Activated CD4-positive, alpha-beta T cell treated with anti-CD3 and anti-CD28 coated beads, Interleukin-2, Interleukin-4, amounts not matched to agents 100 ng/mL and 50 ng/mL, durations not matched to agents 16 hours and 8 hours (primary cell): ENCODE measurements at regions not wholly inside any gene's neighbourhood (a gene's known extent, or its start where the extent isn't known, plus 50 kb on each side); places are given as distances from the start of the nearest gene placed in this dataset.
"Not testable (repeated sequence)": the region's sequence is repeated elsewhere in the genome, so short reads cannot be mapped to it uniquely, and the experiment has no call there.

Experiments used
- DNase-seq: peaks from one replicate; pipeline ENCODE4 v3.0.0-alpha.2; 2020; ENCODE audit warnings: low spot score

GRCh38 chrX:74180716-74181115, 123.3 kb upstream of the ZCCHC13 start:
- DNase-seq, result no peak

- no peak for DNase-seq
These were observed 124.0 kb upstream of the ZCCHC13 start for GRCh38 chrX:74179990-74180389.

GRCh38 chrX:74179499-74179898, 124.5 kb upstream of the ZCCHC13 start:
- DNase-seq, result no peak

DNA sequence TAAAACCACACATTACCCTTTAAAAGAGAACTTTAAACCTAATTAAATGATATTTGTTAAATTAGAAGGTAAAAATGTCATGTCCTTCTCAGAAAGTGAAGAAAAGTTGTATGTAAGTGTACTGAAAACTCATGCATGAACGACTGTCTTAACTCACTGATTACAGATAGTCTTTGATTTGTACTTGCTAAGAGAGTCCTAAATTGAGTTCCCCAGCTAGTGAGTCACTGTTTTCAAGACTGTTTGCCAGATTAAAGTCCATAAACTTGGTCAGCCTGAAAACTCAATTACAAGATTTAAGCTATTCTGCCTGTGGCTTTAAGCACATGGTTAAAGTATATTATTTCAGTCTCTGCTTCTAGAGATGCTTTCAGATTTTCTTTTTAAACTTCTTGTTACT, 124.9 kb upstream of the ZCCHC13 start:
- no peak for DNase-seq

DNA sequence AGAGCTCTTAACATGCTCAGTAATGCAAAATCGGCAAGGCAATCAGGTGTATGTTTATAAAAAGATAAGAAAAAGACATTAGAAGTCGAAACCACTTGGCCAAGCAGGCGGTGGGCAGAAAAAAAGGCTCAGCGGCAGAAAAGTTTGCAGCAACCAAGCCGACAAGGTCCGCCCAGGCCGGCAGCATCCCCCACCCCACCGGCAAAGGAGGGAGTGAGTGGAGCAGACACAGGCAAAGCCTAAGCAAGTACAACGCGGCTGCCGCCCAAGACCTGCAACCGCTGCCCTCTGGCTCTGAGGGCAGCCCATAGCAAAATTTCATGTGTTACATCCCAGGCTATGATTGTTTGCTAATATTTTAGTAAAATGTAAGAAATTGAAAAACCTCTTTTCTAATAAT, 125.4 kb upstream of the ZCCHC13 start:
- no peak for DNase-seq

DNA sequence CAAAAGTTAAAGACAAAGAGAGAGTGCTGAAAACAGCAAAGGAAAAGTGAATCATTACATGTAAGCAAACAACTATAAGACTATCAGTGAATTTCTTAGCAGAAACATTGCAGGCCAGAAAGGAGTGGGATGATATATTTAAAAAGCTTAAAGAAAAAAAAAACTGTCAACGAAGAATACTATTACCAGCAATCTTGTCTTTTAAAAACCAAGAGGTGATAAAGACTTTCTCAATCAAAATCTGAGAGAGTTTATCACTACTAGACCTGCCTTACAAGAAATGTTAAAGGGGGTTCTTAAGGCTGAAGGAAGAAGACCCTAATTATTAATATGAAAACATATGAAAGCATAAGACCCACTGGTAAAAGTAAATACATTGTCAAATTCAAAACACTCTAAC, 132.5 kb upstream of the ZCCHC13 start:
- no peak for DNase-seq

- no peak for DNase-seq
These were observed 141.8 kb upstream of the ZCCHC13 start for GRCh38 chrX:74162199-74162598.

DNA sequence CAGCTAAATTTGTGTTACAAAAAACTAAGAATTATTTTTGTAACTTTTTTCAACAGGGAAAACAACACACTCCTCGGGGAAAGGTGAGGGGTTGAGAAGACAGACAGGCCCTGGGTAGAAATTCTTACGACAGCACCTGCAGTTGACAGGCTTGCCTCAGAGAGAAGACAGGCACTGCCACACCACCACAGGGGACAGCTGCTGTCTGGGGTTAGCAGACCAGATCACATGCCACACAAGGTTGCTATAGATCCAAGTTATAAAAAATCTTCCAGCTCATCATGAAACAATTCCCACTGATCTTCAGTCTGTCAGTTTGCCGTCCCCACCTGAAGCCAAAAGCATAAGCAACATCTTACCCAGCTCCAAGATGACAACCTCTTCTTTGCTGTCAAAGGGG, 143.2 kb upstream of the ZCCHC13 start:
- DNase-seq, result no peak

GRCh38 chrX:74160358-74160757, 143.6 kb upstream of the ZCCHC13 start:
- no peak for DNase-seq

DNA sequence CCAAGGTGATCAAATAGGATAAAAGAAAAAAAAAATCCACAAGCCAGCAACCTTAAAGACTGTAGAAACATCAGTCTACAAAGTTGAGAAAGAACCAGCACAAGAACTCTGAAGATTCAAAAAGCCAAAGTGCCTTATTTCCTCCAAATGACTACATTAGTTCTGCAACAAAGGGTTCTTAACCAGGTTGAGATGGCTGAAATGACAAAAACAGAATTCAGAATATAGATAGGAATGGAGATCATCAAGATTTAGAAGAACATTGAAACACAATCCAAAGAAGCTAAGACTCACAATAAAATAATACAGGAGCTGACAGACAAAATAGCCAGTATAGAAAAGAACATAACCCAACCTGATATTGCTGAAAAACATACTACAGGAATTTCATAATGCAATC, 156.5 kb upstream of the ZCCHC13 start:
- no peak for DNase-seq

- DNase-seq, result no peak
These were observed 165.0 kb upstream of the ZCCHC13 start for GRCh38 chrX:74138943-74139342.

DNA sequence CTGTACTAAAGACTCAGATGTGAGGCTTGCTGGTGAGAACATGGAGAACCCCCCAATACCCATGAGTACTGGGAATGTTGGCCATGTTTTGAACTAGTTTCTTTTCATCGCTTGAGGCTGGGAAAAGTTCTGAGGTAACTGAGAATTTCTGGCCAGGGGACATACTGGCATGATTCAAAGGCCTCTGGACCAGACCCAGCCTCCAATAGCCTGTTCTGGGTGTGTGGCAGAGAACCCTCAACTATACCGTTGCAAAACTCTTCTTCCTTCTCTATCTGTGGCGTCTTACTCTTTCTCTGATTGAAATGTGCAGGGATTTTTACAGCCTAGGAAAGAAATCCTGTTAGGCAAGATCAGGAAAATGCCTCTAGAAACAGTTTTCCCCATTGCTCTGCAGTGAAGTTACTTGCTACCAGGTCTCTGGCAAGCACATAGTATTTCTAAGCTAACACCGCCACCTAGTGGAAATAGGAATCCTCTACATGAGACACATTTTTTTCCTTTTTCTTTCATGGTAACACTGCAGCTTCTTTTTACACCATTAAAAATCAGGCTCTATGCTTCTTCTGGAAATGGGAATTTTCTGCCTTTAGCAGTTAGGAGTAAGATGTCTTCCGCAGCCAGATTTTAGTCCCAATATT, 170.7 kb upstream of the ZCCHC13 start:
- peak; percentile 70 for DNase-seq

DNA sequence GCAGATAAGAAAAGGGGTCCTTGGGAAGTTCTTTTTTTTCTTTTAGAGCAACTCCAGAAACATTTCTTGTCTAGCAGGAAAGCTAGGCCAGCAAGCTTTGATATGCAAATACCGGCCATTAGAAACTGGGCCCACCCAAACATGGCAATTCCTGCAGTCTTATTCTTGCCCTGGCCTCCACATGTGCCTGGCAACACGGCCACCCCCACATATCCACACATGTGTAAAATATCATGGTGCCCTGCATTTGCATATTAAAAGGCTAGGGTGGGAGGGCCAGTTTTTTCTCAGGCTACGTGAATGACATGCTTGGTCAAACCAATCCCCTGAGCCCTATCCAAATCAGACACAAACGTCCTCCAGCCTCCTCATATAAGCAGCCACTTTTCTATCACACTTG, 171.7 kb upstream of the ZCCHC13 start:
- DNase-seq, result no peak

DNA sequence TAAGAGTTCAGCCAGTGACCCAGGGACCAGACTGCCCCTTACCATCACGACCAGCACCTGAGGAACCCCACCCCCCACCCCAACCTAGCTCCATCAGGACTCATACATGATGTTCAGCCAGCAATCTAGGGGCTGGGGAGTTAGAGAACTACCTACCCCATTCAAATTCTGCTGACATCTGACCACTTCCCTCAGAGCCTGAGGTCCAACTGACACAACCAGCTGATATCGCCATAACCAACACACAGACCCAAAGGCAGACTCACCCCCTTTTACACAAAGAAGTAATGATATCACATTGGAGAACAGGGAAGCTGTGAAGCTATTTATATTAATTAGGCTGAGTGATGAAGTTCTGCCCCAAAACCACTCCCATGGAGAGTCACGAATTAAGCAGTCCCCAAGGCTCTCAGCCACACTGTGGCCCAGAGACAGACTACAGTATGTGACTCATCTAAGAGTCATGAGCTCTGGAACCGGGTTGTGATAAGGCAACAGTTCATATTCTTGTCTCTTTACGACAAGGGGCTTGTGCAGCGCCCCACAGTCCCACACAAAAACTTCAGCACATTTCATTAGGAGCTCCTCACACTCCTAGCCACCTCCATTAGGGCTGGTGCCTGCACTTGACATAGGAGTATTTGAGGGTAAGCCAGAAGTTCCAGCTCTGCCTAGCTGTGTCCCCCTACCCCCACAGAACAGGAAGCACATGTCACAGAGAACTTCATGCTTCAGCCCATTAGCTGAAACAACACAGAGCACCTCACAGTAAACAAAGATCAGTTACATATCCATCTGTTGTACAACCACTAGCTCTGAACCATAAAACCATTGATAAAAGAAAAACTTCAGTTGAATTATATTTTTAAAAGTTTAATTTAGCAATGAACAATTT, 184.7 kb upstream of the ZCCHC13 start:
- DNase-seq, result no peak

- DNase-seq, result no peak
These were observed 185.7 kb upstream of the ZCCHC13 start for GRCh38 chrX:74117962-74118902.

- DNase-seq, result no peak
These were observed 192.7 kb upstream of the ZCCHC13 start for GRCh38 chrX:74111245-74111644.

- no peak for DNase-seq
These were observed 196.3 kb upstream of the ZCCHC13 start for GRCh38 chrX:74107666-74108065.

DNA sequence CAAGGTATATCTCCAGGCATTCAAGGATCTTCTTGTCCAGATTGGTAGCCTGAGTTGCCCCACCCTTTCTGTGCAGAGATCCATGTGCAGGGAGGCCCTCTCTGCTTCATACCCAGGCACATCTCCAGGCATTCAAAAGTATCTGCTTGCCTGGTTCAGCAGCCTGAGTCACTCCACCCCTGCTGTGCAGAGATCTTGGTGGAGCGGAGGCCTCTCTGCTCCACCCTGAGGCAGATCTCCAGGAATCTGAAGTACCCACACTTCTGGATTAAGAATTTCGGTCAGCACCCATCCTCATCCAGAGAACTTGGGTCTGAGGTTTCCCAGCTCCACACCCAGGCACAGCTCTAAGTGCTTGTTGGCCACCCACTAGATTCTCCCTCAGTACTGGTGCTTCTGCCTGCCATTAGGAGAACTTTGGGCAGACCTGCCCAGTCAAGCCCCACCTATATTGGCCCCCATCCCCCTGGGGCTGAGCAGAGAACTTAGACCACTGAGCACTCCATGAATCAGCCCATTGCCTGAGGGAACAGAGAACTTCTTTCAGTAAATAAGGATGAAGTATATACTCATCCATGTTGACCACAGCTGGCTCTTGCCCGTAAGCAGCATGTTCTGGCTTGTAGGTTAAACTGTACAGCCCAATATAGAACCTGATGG, 199.5 kb upstream of the ZCCHC13 start:
- DNase-seq, result no peak

DNA sequence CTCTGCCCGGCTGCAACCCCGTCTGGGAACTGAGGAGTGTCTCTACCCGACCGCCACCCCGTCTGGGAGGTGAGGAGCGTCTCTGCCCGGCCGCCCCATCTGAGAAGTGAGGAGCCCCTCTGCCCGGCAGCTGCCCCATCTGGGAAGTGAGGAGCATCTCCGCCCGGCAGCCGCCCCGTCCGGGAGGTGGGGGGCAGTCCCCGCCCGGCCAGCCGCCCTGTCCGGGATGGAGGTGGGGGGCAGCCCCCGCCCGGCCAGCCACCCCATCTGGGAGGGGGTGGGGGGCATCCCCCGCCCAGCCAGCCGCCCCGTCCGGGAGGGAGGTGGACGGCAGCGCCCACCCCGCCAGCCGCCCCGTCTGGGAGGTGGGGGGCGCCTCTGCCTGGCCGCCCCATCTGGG, 205.6 kb upstream of the ZCCHC13 start:
- not testable (repeated sequence) for DNase-seq

- no peak for DNase-seq
These were observed 213.9 kb upstream of the ZCCHC13 start for GRCh38 chrX:74090049-74090448.

GRCh38 chrX:74085642-74086236, 218.2 kb upstream of the ZCCHC13 start:
- DNase-seq, result no peak

- no peak for DNase-seq
These were observed 223.8 kb upstream of the ZCCHC13 start for GRCh38 chrX:74080165-74080564.
